ENCODE measurements at regions not wholly inside any gene's neighbourhood (a gene's known extent, or its start where the extent isn't known, plus 50 kb on each side); places are given as distances from the start of the nearest gene placed in this dataset.
A peak's percentile ranks its signal among the peaks of the same experiment; 100 is the strongest.

DNA sequence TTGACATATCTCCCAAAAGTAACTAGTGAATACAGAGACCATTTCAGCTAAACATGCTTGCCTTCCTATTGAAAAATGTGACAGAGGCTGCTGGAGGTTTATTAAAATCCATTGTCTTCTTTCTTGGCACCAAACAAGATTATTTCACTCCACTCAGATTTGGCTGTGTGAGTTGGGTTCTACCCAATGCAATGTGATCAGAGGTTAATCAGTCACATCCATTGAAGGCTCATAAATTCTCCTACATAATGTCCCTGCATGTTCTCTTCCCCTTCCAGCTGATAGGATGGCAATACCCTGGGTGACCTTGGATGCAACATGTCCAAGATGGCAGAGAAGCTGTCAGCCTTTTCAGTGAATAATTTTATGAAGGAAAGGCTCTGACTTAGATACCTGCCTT, 54.5 kb downstream of the TKTL2 start:
- no peak for DNase-seq (ENCODE audit: low spot score)

DNA sequence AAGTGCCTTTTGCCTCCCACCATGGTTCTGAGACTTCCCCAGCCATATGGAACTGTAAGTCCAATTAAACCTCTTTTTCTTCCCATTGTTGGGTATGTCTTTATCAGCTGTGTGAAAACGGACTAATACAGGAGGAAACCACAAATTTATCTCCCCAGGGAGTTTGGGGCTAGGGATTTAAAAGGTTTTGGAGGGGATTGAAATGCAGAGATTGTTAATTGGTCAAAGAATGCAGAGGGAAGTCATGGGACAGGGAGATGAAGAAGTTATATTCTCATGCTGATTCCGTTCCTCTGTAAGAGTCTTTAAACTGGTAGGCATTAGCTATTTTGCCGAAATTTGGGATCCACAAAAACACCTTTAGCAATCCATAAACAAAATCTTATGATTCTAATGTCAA, 57.9 kb downstream of the TKTL2 start:
- no peak for DNase-seq (ENCODE audit: low spot score)

DNA sequence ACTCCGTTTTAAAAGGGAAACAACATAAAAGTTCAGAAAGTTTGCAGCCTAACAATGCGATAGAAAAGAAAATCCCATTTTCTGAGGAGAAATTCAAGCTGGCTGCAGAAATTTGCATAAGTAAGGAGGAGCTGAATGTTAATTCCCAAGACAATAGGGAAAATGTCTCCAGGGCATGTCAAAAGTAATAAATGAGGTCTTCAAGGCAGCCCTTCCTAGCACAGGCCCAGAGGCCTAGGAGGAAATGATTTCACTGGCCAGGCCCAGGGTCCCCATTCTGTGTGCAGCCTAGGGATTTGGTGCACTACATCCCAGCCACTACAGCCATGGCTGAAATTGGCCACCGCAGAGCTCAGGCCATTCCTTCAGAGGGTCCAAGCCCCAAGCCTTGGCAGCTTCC, 59.3 kb downstream of the TKTL2 start:
- DNase-seq (ENCODE audit: low spot score) = no peak

GRCh38 chr4:163404580-163404979, 60.9 kb downstream of the NPY5R start:
- DNase-seq (ENCODE audit: low spot score) = peak; percentile 24

DNA sequence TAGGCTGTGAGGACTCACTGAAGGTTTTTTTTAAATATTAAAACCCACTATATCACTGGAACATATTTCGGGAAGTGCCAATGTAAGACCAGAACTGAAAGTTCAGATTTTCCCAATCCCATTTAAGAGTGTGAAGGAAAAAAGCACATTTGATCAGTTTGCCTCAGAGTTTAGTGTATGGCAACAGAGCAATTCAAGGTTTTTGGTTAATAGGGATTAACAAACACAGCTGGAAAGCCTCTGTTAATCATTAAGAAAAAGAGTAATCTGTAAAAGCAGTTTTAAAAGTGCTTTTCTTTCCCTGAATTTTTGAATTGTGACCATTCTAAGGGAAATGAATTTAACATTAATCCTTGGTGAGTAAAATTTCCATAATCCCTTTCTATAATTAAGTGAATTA, 60.4 kb downstream of the NPY5R start:
- DNase-seq (ENCODE audit: low spot score) = no peak

Data from umbilical cord (tissue), 1 donor.